Esophagus (tissue), 2 donors: ENCODE measurements at regions not wholly inside any gene's neighbourhood (a gene's known extent, or its start where the extent isn't known, plus 50 kb on each side); places are given as distances from the start of the nearest gene placed in this dataset.

Experiments used
- H3K27ac ChIP-seq, 2 donors: one replicate each; pipeline ENCODE4 v1.5.1; 2013; ENCODE audit warnings: low read depth in 2 of 2, mild to moderate bottlenecking in 2 of 2, inconsistent platforms in 1 of 2, low read length in 1 of 2, moderate library complexity in 1 of 2
- H3K27me3 ChIP-seq, 2 donors: one replicate each; pipeline ENCODE4 v1.6.1; 2013; ENCODE audit warnings: low read length in 2 of 2, control low read depth in 1 of 2, mild to moderate bottlenecking in 1 of 2; ENCODE audit not compliant: insufficient read depth in 2 of 2, control insufficient read depth in 1 of 2
- H3K36me3 ChIP-seq, 2 donors: one replicate each; pipeline ENCODE4 v1.6.1; 2013; ENCODE audit warnings: low read length in 1 of 2; ENCODE audit not compliant: control insufficient read depth in 2 of 2, insufficient read depth in 2 of 2
- H3K4me1 ChIP-seq, 2 donors: one replicate each; pipeline ENCODE4 v1.6.1; 2013; ENCODE audit warnings: low read length in 1 of 2; ENCODE audit not compliant: control insufficient read depth in 2 of 2, insufficient read depth in 2 of 2
- H3K4me3 ChIP-seq, 2 donors: one replicate each; pipeline ENCODE4 v1.5.1; 2013; ENCODE audit warnings: low read length in 2 of 2, mild to moderate bottlenecking in 2 of 2, low read depth in 1 of 2, moderate library complexity in 1 of 2
- H3K9me3 ChIP-seq, 2 donors: one replicate each; pipeline ENCODE4 v1.6.1; 2013; ENCODE audit warnings: mild to moderate bottlenecking in 2 of 2, low read depth in 1 of 2, low read length in 1 of 2, moderate library complexity in 1 of 2; ENCODE audit not compliant: control insufficient read depth in 2 of 2, insufficient read depth in 1 of 2
- WGBS, 2 donors: extraction: QIAGEN DNeasy Blood & Tissue Kit; methylation state at CpG; one replicate each; pipeline ENCODE4 v1.1.7; 2013; 5-methylcytosine and 5-hydroxymethylcytosine counted together
- donor health status: healthy with polysubstance abuse.
- donor health status: Bipolar disorder and iron deficiency.

GRCh38 chr6:165808021-165808420, 145.0 kb upstream of the PDE10A start:
- H3K9me3 ChIP-seq = peaks cover 0 to 5% of the 10 kb centered on the region in 2 donors
- H3K27me3 ChIP-seq = no peaks in the 10 kb centered on the region
- H3K4me1 ChIP-seq = no peaks in the 10 kb centered on the region
- 84 to 86% methylated on average over 10 of the region's 10 CpGs for WGBS, 2 donors
- H3K36me3 ChIP-seq = no peaks in the 10 kb centered on the region
- no peak overlapping the region for H3K27ac ChIP-seq
- no peak overlapping the region for H3K4me3 ChIP-seq

DNA sequence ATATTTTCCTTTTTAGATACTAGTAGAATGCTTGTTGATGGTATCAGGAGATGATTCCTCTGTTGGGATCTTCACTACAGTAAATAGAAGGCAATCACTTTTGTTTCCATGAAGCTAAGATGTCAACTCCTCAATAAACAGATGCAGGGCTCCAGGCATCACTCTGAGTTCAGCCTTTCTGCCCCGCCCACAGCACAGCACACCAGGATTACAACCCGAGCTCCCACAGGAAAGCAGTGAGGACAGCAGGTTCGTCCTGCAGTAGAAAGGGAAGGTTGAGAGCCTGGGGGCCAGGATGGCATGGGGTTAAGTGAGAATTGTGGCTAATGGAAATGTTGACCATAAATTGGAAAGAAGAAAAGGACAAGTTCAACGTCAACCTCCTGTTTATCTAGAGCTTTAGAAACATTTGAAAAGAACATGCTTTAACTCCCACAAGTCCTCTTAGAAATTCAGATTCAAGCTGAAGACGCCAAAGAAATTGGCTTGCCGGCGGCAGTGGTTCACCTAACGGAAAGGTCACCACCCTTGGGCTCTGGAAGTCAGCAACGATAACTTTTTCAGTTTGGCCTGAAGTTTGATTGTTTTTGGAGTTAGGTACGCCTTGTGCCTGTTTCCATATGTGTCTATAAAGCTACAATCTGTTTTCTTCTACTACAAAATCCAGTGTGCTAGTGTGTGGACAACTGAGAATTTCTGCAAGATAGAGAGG, 144.4 kb upstream of the PDE10A start:
- no peaks in the 10 kb centered on the region for H3K4me1 ChIP-seq
- WGBS, 2 donors = 51 to 59% methylated on average over 10 of the region's 10 CpGs
- H3K27ac ChIP-seq = no peak overlapping the region
- H3K4me3 ChIP-seq = no peak overlapping the region
- peaks cover 0 to 5% of the 10 kb centered on the region in 2 donors for H3K9me3 ChIP-seq
- no peaks in the 10 kb centered on the region for H3K36me3 ChIP-seq
- H3K27me3 ChIP-seq = no peaks in the 10 kb centered on the region

- Histone ChIP-seq H3K27ac (no peak overlapping the region), H3K36me3 (no peaks in the 10 kb centered on the region), H3K4me3 (no peak overlapping the region), H3K9me3 (peaks cover 0 to 5% of the 10 kb centered on the region in 2 donors), H3K27me3 (no peaks in the 10 kb centered on the region), H3K4me1 (no peaks in the 10 kb centered on the region)
- 69 to 76% methylated on average over 14 of the region's 14 CpGs for WGBS, 2 donors
These were observed 143.2 kb upstream of the PDE10A start for GRCh38 chr6:165806126-165806810.

GRCh38 chr6:165805636-165806035, 142.6 kb upstream of the PDE10A start:
- no peak overlapping the region for H3K4me3 ChIP-seq
- WGBS, 2 donors = 61 to 62% methylated on average over 10 of the region's 10 CpGs
- no peaks in the 10 kb centered on the region for H3K27me3 ChIP-seq
- no peaks in the 10 kb centered on the region for H3K36me3 ChIP-seq
- no peak overlapping the region for H3K27ac ChIP-seq
- H3K4me1 ChIP-seq = no peaks in the 10 kb centered on the region
- peaks cover 0 to 5% of the 10 kb centered on the region in 2 donors for H3K9me3 ChIP-seq

GRCh38 chr6:165805067-165805555, 142.1 kb upstream of the PDE10A start:
- no peak overlapping the region for H3K27ac ChIP-seq
- WGBS, 2 donors = 13 to 18% methylated on average over 32 to 39 of the region's 39 CpGs
- no peaks in the 10 kb centered on the region for H3K27me3 ChIP-seq
- peaks cover 0 to 5% of the 10 kb centered on the region in 2 donors for H3K9me3 ChIP-seq
- peak overlapping the region in 1 of 2 donors; percentile 4 for H3K4me3 ChIP-seq
- H3K36me3 ChIP-seq = no peaks in the 10 kb centered on the region
- H3K4me1 ChIP-seq = no peaks in the 10 kb centered on the region

DNA sequence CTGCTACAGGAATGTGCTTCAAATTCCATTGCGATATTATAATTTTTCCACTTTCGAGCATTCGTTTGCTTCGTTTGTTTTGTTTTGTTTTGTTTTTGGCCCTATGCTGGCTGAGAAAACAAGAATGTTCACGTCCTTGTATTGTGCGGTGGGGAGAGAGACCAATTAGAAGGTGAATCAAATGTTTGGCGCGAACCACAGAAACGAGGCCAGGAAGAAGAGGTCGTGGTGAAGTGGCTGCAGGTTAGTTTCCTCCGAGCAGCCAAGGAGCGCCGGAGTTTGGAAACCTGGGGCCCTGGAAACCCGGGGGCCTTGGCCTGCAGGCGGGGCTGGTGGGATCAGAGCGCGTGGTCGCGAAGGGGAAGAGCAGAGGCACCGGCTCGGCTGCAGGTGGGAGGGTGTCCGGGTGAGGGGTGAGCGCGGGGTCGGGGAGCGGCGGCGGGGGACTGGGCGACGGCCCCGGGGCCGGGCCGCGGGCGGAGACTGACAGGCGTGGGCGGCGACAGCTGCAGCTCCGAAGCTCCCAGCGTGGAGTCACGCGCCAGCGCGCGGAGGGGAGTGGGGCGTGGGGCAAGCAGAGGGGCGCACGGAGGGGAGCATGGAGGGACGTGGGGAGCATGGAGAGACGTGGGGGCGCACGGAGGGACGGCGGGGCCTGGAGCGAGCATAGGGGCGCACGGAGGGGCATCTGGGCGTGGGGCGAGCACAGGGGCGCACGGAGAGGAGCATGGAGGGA, 141.5 kb upstream of the PDE10A start:
- WGBS, 2 donors = 7 to 9% methylated on average over 44 to 61 of the region's 61 CpGs
- Histone ChIP-seq H3K27ac (no peak overlapping the region), H3K36me3 (no peaks in the 10 kb centered on the region), H3K27me3 (no peaks in the 10 kb centered on the region), H3K4me1 (no peaks in the 10 kb centered on the region), H3K4me3 (peak overlapping the region in 1 of 2 donors; percentile 4), H3K9me3 (peaks cover 0 to 5% of the 10 kb centered on the region in 2 donors)

GRCh38 chr6:165800337-165800736, 137.3 kb upstream of the PDE10A start:
- no peak overlapping the region for H3K27ac ChIP-seq
- no peaks in the 10 kb centered on the region for H3K9me3 ChIP-seq
- H3K4me3 ChIP-seq = no peak overlapping the region
- 85 to 86% methylated on average over 10 of the region's 10 CpGs for WGBS, 2 donors
- H3K4me1 ChIP-seq = no peaks in the 10 kb centered on the region
- no peaks in the 10 kb centered on the region for H3K36me3 ChIP-seq
- H3K27me3 ChIP-seq = no peaks in the 10 kb centered on the region

GRCh38 chr6:165799391-165800153, 136.5 kb upstream of the PDE10A start:
- no peaks in the 10 kb centered on the region for H3K9me3 ChIP-seq
- H3K27ac ChIP-seq = no peak overlapping the region
- H3K36me3 ChIP-seq = no peaks in the 10 kb centered on the region
- H3K4me3 ChIP-seq = no peak overlapping the region
- 72 to 75% methylated on average over 8 of the region's 8 CpGs for WGBS, 2 donors
- no peaks in the 10 kb centered on the region for H3K27me3 ChIP-seq
- H3K4me1 ChIP-seq = no peaks in the 10 kb centered on the region

GRCh38 chr6:165798991-165799390, 135.9 kb upstream of the PDE10A start:
- 83 to 92% methylated on average over 4 of the region's 4 CpGs for WGBS, 2 donors
- Histone ChIP-seq H3K27me3 (no peaks in the 10 kb centered on the region), H3K4me1 (no peaks in the 10 kb centered on the region), H3K36me3 (no peaks in the 10 kb centered on the region), H3K27ac (no peak overlapping the region), H3K9me3 (peaks cover 0 to 4% of the 10 kb centered on the region in 2 donors), H3K4me3 (no peak overlapping the region)
